Erythroblast (primary cell): ENCODE measurements at regions not wholly inside any gene's neighbourhood (a gene's known extent, or its start where the extent isn't known, plus 50 kb on each side); places are given as distances from the start of the nearest gene placed in this dataset.

ENCODE experiments used
- GATA1 ChIP-seq: IDR thresholded peaks from 2 replicates; pipeline ENCODE4 v1.6.1; 2011; ENCODE audit warnings: low read depth, mild to moderate bottlenecking, control low read depth, low read length, moderate library complexity
- POLR2A ChIP-seq: IDR thresholded peaks from 2 replicates; pipeline ENCODE4 v1.6.1; 2011; ENCODE audit warnings: mild to moderate bottlenecking, low read length

DNA sequence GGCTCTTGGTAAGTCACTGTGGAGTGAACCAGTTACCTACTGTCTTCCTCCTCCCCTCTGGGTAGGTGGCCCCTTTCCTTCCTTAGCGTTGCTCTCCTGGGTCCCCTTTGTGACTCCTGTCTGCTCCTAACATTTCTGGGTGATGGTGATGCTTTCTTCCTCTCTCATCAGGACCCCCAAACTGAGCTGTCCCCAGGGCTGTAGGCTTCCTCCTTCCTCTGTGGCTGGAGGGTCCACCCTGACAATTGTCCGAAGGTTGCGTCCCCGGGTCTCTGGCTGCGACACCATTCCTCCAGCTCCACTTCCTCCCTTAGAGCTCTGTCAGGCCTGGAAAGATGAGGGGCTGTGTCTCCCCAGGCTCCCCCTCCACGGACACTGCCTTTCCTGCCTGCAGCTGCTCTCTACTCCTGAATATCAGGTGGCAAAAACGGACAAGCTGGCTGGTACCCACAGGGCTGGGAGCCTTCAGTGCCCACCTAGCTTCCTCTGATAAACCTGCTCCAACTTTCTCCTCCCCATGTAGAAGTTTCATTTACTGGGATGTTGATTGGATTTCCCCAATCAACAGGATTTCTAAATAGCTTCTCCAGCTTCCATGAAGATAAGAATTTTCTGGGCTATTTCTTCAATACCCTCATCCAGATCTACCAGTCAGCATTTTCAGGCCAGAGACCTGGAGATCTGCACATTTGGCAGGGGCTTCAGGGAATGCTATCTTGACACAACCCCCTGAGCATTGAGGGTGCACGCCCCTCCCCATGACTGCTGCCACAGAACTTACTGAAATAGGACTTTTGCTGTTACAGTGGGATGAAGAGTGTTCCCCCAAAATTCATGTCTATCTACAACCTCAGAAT, 506.5 kb downstream of the TCERG1L start:
- TF ChIP-seq POLR2A, result no peak
- TF ChIP-seq GATA1, result no peak
